Spleen (tissue), 7 donors: ENCODE measurements at regions not wholly inside any gene's neighbourhood (a gene's known extent, or its start where the extent isn't known, plus 50 kb on each side); places are given as distances from the start of the nearest gene placed in this dataset.

Experiments
- CTCF ChIP-seq, 11 experiments: fragments of 200-600 bp in 7 of 11; fragments of 450-650 bp in 4 of 11; sonication (generic) in 4 of 11; IDR thresholded peaks in 8 of 11; conservative IDR thresholded peaks in 3 of 11; 1 replicate in 7 of 11; 2 replicates in 4 of 11; pipeline versions ENCODE4 v1.4.0 to v1.8.0; 2016 to 2021; ENCODE audit warnings: antibody characterized with exemption in 11 of 11, inconsistent platforms in 4 of 11, mild to moderate bottlenecking in 1 of 11
- POLR2A ChIP-seq, 3 donors: fragments of 450-650 bp; IDR thresholded peaks; one replicate each; pipeline ENCODE4 v1.5.1; 2017; ENCODE audit warnings: antibody characterized with exemption in 3 of 3, mild to moderate bottlenecking in 1 of 3
- POLR2AphosphoS5 ChIP-seq, 3 donors: sonication (generic); formaldehyde crosslinking; IDR thresholded peaks; one replicate each; pipeline ENCODE4 v1.5.1; 2017; ENCODE audit warnings: antibody characterized with exemption in 3 of 3
- donor health status: DM: no; HTN: no; CAD: no; lungs with moderate emphysema.
- donor health status: DM: no; HTN: no; CAD: no.
- donor health status: DM: no; HTN: no; CAD: no.

- TF ChIP-seq CTCF (IDR thresholded peaks at IDR 0.05 in 8 of 11, conservative IDR thresholded peaks at IDR 0.05 in 3 of 11) (no peak), POLR2A (IDR thresholded peaks at IDR 0.05) (no peak), POLR2AphosphoS5 (IDR thresholded peaks at IDR 0.05) (no peak)
These were observed 428.0 kb downstream of the FBXO15 start for GRCh38 chr18:73719611-73720010.
